Fibroblast of villous mesenchyme (primary cell): ENCODE measurements at regions not wholly inside any gene's neighbourhood (a gene's known extent, or its start where the extent isn't known, plus 50 kb on each side); places are given as distances from the start of the nearest gene placed in this dataset.

Experiments used
- DNase-seq: peaks from one replicate; pipeline ENCODE4 v3.0.0-alpha.2; 2010; ENCODE audit warnings: low read depth
- H3K4me3 ChIP-seq: 2 replicates; pipeline ENCODE4 v1.5.1; 2011; ENCODE audit warnings: low read depth, mild to moderate bottlenecking, low read length
- TF ChIP-seq, protein P1 (sequence below): IDR thresholded peaks from 2 replicates; pipeline ENCODE4 v1.5.1; 2012; ENCODE audit warnings: low read depth, mild to moderate bottlenecking, low read length; ENCODE audit not compliant: insufficient read depth

DNA sequence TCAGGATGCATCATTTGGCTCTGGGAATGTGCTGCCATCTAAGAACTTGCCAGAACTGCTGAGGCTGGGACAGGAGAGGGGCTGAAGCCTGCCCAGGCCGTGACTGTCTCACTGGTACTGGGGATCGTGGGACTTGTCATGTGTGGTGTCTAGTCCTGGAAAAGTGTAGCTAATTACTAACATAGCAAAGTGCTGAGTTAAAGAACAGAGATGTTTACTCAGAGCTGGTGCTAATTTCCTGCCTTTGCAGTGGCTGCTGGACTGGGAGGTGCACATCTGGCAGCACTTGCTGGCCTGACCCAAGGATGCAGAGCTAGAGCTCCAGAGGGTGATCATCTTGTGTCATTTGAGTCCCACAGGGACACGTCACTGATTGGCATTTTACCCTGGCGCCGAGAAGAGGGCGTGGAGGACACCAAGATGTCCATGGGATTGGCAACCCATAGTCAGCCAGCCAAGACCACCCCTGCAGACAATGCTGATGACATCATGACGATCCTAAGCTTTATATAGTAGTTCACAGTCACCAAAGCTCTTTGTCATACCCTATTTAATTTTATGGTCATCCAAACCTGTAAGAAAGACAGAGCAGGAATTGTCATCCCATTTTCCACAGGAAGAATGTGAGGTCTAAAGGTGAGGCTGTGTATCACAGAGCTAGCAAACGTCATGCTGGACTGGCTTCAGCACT, 110.1 kb upstream of the SLC44A3 start:
- TF ChIP-seq, protein P1, sequence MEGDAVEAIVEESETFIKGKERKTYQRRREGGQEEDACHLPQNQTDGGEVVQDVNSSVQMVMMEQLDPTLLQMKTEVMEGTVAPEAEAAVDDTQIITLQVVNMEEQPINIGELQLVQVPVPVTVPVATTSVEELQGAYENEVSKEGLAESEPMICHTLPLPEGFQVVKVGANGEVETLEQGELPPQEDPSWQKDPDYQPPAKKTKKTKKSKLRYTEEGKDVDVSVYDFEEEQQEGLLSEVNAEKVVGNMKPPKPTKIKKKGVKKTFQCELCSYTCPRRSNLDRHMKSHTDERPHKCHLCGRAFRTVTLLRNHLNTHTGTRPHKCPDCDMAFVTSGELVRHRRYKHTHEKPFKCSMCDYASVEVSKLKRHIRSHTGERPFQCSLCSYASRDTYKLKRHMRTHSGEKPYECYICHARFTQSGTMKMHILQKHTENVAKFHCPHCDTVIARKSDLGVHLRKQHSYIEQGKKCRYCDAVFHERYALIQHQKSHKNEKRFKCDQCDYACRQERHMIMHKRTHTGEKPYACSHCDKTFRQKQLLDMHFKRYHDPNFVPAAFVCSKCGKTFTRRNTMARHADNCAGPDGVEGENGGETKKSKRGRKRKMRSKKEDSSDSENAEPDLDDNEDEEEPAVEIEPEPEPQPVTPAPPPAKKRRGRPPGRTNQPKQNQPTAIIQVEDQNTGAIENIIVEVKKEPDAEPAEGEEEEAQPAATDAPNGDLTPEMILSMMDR, result no peak
- no peak overlapping the region for H3K4me3 ChIP-seq
- peak; percentile 68 for DNase-seq

DNA sequence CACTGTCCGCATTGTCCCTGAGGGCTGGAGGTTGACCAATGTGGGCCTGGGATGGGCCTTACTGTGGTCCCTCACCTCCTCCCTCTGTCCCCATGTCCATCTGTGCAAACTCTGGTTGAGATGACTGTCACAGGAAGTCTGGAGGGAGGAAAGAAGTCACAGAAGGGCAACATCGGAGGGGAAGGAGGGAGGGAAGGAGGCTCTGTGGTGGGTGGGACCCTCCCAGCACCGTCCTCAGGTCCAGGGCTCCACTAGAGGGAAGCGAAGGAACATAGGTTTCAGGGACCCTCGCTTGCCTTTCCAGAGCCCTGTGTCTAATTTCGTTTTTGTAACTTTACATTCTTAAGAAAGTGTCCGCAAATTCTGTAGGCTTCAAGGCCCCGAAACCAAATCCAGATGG, 111.3 kb upstream of the SLC44A3 start:
- TF ChIP-seq, protein P1, result no peak
- DNase-seq, result no peak
- no peak overlapping the region for H3K4me3 ChIP-seq

DNA sequence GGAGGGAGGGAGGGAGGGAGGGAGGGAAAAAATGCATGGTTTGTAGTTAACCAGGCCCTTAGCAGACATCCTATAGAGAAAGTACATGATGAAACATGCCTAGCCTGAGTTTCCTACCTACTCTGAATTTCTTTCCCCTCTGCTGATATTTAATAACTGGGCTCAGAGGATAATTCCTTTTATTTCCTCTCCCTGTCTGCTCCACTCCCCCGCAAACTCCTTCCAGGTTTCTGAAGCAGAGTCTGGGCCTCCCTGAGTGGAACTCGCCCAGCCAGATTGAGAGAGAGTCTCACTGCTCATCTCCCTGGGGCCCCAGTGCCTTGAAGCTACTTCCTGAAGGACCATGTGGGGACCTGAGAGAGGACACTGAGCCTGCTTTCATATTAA, 111.9 kb upstream of the SLC44A3 start:
- H3K4me3 ChIP-seq, result no peak overlapping the region
- TF ChIP-seq, protein P1, result no peak
- DNase-seq, result peak; percentile 26

DNA sequence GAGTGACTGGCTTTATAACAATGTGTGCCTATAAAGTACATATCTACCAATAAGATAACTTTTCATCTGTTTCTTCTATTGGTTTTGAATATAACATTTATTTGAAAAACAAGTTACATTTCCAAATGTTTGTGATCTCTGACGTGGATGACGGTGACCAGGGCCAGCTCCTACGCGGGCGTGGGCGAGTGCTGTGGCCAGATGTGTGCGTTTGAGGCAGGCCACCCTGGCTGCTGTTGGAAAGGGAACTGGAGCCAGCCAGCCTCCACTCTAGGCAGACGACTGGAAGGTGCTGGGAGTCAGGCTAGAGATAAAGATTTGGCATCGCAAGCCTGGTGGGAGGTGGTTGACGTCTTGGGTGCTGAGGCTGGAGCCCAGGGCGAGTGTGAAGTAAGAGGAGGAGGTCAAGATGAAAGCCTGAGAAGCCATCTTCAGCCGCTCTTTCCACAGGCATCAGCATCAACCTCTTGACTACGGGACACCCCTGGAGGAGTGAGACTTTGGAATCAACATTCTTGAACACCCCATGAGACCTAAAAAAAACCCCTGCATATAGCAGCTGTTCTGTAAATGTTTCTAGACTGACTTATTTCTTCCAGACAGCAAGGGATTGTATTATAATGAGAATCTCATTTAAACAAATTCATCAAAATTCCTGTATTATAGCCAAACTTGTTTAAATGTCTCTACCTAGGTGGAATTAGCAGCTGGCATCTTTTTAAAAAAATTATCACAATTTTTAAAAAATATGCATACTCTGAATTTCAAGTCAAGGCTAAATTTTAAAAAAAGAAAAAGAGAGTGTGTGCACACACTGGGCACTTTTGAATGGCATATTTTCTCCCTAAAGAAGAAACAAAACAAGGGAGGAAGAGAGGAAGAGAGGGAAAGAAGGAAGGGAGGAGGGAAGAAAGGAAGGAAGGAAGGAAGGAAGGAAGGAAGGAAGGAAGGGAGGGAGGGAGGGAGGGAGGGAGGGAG, 112.5 kb upstream of the SLC44A3 start:
- peak; percentile 88 for DNase-seq
- H3K4me3 ChIP-seq, result no peak overlapping the region
- TF ChIP-seq, protein P1, result no peak

DNA sequence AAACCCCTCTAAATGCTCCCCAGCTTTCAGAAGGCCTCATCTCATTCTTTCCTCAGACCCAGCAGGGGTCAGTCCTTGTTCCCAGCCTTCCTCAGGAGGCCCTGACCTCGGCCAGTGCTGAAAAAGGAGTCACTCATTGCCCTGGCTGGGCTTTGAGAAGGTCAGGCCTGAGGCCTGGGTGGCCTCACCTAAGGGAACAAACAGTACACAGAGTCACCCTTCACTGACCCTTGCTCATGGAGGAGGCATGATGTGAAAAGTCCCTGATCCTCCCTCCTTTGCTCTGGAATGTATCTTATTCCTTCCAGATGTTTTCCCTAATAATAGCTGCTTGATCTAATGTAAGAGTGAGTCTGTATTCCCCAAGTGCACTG, 117.7 kb upstream of the SLC44A3 start:
- peak; percentile 76 for DNase-seq
- TF ChIP-seq, protein P1, result peak; percentile 3
- no peak overlapping the region for H3K4me3 ChIP-seq

DNA sequence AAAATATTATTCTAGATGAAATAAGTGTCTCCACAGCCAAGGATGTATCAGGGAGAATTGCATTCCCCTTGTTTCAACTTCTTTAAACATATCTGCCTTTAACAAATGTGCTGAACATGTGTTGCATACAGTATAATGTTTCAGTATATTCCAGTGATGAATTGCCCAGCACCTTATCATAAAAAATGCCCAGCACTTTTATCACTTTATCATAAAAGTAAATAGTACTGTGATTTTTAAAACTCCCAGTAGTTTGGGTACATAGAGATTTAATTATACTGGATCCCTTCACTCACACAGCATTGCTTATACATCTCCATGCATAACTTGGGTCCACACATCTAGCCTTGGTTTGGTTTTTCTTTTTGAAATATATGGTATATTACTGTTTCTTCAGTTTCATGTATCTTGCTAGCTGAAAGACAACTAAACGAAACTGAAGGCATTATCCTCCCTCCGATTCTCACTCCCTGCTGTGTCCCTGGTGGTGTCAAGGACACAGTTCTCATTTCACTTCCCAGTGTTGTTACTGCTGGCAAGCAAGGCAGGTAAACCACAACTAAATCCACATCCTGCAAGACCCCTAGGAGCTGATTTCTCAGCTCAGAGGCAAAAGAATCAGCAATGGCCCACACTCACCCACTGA, 118.2 kb upstream of the SLC44A3 start:
- TF ChIP-seq, protein P1, result no peak
- DNase-seq, result no peak
- no peak overlapping the region for H3K4me3 ChIP-seq
